HG02840 (cell line): ENCODE measurements at regions not wholly inside any gene's neighbourhood (a gene's known extent, or its start where the extent isn't known, plus 50 kb on each side); places are given as distances from the start of the nearest gene placed in this dataset.

Source experiments
- ATAC-seq: cut with Tn5 transposase; IDR thresholded peaks from one replicate; pipeline ENCODE4 v1.9.1; 2021; ENCODE audit warnings: mild to moderate bottlenecking, moderate library complexity, moderate number of reproducible peaks; ENCODE audit not compliant: unreplicated experiment, low FRiP score

DNA sequence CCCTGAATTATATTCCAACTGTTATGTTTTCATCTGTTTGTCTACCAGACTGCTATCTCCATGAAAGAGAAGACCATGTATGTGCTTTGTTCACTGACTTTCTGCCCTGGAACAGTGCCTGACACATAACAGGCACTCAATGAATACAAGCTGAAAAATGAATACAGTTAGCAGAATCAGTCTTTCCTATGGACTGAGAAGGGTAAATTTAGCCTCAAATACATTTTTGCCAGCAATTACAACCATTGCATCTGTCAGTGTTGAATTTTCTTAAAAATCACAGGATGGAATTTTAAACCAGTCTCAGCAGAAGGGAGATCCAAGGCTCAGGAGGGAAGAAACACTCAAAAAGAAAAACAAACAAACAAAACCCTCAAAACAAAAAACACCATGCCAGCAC lies 1018.1 kb downstream of the XPNPEP1 start:
- ATAC-seq: no peak

DNA sequence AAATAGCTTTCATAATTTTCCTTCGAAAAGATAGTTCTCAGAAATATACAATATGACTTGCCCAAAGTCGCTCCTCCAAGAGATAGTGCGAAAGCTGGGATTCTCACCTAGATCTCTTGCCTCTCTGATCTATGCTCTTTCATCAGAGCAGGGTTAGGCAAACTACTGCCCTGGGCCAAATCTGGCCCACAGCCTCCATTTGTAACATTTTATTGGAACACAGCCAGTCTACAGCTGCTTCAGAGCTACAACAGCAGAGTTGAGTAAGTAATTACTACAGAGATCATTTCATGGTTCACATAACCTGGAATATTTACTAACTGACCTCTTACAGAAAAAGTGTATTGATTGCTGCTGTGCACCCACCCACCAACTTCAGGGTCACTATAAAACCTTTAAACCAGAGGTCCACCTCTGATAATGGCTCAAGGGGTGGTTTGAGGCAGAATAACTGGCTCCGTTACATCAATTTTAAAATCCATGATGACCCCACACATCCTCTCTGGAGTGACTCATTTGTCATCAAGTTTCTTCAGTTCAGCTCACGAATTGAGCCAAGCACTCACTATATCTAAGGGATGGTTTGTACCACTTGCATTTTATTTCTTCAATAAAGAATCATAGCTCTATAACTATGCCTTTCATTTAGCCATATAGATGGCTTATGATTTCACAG lies 1019.0 kb downstream of the XPNPEP1 start:
- ATAC-seq: no peak

DNA sequence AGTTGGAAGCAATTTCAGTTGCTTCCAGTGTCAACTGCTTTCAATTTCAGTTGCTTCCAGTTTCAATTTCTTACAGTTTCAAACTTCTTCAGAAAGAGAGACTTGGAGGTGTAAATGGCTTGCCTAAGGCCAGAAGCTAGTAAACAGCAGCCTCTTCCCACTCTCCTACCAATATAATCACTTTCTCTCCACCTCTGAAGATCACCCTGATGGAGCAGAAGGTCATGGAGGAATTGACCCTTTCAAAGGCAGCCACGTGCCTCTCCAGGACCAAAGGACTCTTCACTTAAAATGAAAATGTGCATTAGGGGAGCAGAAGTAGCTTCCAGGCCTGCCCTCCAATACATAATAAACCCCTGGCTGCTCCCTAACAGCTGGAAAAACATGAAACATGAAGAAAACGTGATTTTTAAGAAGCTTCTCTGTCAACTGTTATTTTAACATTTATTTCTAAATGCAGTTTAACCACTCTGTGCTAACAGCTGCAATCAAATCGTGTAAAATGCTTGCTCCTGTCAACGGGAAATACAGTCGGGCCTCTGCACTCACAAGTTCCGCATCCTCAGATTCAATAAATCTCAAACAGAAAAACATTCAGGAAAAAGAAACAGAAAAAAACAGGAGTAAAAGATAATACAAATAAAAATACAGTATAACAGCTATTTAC lies 1020.6 kb downstream of the XPNPEP1 start:
- no peak for ATAC-seq

DNA sequence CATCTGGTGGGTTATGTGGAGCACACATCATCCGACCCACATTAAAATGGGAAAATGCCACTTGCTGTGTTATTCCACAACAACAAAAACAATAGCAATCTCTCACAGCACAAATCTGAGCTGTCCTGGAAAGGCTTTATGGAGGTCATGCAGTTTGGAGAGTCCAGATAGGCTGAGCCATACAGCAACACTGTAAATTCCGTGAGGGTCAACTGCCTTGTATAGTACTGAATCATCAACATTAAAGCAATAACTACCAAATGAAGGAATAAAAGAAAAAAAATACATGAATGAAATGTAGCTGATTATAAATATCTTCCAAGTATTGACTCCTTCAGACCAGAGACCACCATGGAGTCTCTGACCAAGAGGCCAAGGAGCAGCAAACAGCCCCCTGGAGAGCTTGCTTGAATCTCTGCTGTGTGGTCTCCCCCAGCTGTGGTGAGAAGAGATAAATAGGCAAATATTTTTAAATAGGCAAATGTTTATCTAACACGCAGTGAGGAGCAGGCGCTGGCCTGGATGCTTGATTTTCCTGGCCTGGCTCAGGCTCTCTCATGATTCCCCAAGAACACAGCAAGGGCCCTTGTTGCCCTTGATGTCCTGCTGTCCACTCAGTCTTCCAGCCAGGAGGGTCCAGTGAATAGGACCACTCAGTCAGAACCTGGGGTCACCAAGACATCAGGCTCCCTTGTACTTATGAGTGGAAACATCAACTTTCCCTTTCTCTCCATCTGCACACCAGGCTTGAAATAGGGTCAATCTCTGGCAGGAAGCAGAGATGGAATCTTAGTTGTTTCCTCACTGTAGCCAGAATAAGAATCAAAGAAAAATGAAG lies 1021.3 kb downstream of the XPNPEP1 start:
- ATAC-seq: no peak

DNA sequence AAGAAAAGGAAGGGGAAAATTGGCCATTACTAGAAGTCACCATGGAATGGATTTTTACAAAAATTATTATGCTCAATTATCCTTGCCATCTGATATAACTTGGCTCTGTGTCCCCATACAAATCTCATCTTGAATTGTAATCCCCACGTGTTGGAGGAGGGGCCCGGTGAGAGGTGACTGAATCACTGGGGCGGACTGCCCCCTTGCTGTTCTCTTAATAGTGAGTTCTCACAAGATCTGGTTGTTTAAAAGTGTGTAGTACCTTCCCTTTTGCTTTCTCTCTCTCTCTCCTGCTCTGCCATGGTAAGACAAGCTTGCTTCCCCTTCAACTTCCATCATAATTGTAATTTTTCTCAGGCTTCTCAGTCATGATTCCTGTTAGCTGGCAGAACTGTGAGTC lies 1023.6 kb downstream of the XPNPEP1 start:
- no peak for ATAC-seq

DNA sequence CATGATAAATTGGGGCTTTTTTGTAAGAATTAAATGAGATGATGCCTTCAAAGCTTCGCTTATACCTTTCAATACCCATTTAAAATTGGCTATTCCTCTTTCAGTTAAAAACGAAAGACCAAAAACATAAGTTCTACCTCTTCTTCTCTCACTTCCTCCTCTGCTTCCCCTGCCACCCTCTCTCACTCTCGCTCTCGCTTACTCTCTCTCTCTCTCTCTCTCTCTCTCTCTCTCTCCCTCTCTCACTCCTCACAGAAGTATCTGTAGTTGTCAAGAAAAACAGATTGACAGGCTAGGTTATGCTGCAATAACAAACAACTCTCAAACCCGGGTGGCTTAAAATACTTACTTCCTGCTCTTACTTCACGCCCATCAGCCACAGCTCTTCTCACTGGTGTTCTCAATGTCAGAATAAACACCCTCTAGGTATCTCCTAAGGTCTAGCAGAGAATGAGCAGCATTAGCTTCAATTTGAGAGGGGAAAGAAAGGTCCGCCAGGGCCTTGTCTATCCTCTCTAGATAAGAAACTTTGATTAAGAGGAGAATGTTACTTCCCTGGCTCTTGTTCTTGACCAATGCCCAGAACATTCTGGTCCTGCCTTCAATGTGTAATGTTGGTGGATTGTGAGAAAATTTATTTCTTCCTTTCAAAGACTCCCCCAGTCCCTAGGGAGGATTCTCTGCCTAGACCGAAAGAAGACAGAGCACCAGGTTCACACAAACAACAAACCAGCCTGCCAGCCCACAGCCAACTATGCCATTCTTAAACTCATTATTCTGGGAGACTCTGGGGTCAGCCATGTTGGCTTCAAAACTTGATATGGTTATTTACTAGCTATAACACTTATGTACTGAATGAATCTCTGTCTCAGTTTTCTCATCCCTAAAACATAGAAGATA lies 1028.7 kb downstream of the XPNPEP1 start:
- peak; percentile 74 for ATAC-seq

DNA sequence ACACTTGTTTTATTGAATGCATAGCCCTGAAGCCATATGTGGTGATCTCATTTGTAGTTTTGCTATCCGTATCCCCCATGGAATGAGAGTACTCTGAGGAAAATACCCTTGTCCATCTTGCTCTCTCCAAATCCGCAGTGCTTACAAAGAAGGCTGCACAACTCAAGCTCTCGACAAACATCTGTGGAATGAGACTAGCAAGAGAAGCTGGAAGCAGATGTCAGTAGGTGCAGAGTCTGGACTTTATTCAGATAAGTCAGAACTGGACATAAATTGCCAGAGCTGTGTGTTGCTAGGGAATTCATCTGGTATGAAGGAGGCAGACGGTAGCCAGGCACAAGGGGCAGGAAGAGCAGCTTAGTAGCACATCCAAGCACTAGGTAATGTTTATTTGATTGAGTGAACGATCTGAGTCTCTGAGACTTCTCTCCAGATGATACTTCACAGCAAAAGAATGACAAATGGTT lies 1046.2 kb downstream of the XPNPEP1 start:
- no peak for ATAC-seq

DNA sequence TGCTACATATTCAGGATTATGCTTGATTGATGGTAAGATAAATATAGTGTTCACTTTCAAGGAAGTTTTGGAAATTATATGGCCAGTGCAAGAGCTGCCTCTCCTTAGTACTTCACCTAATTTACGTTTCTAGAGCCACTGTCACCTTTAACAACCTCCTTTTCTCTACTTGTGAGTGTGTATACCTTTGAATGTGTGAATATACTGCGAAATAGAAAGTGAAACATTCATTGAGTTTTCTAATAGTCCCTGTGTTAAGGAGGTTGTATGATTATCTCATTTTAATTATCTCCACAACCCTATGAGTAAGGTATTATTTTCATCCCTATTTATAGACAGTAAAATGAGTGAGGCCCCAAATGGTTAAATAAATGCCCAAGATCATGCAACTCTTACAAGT lies 1050.5 kb downstream of the XPNPEP1 start:
- ATAC-seq: no peak

DNA sequence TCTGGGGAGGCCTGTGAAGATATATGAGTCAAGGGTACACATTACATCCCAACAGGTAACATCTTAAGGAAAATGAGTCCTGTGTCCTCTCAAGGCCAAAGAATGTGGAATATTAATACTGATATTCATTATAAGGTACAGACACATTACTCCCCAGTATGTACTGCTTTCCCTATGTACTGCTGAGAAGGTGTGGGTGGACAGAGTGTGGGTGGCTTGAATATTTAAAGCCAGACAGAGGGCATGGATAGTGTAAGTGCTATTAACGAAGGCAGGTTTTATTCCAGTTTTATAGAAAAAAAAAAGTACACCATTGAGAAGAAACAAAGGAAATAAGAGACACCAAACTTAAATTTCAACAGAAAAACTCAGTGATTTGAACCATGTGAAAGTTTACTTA lies 1054.4 kb downstream of the XPNPEP1 start:
- ATAC-seq: no peak

DNA sequence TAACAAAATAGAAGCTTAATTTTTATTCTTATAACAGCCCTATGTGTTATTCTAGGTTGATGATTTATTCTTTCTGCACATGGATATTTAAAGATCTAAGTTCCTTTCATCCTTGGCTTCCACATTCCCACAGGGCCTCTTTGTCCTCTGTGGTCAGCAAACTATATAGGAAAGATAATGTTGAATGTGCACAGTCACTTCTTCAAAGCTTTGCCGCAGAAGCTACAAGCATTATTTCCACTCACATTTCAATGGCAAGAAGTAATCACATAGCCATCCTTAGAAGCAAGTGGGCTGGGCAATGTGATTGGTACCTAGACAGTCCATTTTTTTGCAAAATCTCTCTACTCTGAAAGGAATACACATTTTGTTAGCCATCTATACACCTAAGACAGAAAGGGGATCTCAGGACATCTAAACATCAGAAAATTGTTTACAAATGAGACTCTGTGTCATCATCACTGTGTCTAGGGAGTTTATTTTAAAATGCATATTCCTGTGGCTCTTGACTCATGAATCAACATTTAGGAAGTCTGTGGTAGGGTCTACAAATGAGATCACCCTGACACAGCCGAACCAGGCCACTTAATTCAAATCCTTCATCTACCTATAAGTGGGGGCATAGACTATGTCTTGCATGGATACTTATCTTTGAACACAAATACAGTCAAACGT lies 1060.5 kb downstream of the XPNPEP1 start:
- no peak for ATAC-seq

DNA sequence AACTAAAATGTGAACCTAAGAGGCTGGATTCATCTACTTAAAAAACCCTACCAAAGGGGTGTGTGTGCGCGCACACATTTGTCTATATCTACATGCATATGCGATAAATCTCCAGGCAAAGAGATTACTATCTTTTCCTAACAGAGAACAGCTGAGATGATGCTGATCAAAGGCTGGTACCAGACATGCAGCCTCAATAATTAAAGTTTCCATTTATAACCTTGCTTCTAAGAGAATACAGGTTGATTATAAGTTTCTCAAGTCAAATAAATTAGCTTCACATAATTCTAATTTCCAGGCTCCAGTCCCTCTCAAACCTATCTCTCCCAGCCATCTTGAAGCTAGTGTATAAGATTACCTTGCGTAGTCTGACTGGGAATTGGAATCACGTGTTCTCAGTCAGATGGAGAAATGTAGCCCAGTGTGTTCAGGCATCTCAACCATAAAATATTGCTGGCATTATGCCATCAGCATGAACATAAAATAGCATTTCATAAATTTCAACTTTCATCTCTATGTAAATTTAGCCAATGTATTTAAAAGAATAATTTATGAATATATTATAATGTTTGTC lies 1062.0 kb downstream of the XPNPEP1 start:
- ATAC-seq: no peak

DNA sequence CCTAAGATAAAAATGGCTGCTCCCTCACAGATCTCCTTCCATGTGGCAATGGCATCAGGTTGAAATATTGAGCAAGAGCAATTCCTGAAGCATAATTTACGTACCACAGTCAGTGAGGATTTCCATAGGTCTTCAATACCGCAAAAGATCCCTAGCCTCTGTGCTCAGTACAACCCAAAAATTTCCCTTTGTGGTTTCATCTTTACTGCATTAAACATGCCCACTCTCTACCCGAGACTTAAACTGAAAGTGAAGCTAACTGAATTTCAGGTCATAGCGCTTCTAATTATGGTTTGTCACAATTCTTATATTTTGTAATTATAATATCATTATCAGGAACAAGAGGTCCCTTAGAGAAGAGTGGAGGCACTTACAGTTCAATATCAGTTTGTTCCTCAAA lies 1071.1 kb downstream of the XPNPEP1 start:
- ATAC-seq: peak; percentile 79

DNA sequence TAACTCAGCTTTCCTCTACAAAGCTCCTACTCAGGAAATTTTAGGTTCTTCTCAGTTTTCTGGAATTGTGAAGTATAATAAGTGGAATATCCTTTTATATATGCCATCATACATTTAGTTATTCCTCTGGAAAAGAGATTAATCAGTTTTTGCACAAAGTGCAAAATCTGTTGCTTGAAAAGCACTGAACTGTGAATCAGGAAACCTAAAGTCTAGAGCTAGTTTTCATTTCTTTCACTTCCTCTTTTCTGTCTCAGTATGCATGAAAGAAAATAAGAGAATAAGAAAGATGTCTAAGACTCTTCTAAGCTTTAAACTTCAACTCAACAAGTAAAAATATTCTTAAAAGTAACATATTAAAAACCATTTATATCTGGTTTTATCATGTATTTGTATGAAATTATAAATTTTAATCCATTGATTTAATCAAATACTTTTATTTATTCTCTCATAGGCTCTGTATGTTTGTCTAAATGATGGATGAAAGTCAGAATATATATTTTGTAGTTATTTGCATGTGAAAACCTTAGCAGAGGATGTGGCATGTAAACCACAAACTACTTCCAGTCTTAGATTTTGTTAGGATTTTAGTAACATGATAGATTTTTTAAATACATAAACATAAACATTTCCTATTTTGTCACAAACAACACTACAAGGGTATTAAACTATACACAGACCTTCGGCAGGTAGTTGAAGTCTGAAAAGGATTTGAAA lies 1073.0 kb downstream of the XPNPEP1 start:
- ATAC-seq: peak; percentile 87

DNA sequence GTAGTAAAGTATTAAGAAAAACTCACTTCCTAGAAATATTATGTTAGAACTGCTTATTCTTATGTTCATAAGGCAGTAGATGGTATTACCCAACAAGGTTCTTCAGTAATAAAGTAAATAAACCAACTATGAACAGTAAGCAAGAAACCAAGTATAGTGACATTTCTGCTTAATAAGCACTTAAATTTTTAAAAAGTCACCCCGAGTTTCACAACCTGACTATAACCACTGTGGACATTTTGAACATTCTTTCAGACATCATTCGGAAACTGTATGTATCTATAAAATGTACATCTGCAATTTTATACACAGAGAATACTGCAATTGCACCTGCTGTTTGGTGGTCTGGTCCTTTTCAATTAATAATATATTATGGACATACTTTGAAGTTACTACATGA lies 1073.6 kb downstream of the XPNPEP1 start:
- peak; percentile 13 for ATAC-seq

DNA sequence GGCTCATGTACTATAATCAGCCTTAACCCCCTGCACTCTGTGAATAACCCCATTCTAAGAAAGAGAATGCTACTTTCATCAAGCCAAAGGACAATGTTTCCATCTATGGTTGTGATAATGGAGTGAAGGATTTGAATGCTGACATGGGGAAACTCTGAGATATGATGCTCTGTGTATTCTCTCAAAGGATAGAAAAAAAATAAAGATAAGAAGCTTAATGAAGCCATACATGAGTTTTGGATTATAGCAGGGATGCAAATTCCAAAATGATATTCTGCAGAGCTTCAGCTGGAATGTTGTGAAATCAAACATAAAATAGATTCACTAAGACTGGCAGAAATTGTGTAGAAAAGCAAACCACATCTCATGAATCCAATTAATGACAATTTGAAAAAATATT lies 1074.1 kb downstream of the XPNPEP1 start:
- no peak for ATAC-seq

DNA sequence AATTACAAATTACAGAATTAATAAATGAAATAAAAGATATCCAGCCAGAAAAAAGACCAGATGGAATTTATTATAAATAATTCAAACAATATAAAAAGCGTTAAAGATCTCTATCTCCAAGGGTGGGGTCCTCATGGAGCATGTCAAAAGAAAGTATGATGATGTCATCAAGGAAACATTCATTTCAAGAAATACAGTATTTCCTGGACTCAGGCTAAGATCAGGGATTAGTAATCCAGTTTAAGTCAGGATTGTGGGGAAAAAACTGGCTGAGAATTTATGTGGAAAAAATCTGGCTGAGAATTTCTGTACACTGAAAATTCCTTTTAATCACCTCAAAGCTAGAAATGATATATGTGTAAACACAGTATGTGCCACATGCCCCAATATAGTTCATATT lies 1075.3 kb downstream of the XPNPEP1 start:
- ATAC-seq: no peak

DNA sequence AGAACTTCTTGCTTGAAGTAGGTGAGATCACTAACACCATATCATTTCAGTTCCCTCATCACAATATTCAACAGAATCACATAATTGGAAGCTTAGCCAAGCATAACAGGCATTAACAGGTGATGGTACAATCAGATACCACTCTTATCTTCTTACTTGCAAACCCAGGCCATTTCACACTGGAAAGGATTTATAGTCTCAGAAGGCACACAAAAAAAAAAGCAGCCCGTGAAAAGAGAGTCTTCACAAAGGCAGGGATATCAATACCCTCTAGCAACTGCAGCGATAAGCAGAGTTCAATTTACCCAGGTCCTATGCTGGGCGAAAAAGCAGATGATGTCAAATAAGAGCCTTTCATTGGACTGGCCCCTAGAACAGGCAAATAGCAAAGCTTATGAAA lies 1082.4 kb downstream of the XPNPEP1 start:
- no peak for ATAC-seq

DNA sequence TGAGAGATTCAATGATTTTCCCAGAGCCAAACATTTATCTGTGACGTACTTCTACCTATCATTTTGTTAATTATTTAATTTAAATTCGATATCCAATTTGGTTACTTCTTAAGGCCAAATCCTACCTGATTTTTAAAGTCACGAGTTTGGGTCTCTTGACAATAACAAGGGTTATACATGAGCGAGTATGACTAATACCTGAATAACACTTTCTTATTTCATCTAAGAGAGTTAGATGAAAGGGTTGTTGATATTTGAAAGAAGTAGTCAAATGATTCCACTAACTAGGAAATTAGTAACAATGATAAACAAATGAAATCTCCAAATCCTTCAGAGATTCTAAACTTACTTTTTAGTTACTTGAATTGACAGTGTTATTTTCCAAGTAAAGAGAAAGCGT lies 1086.9 kb downstream of the XPNPEP1 start:
- ATAC-seq: no peak

DNA sequence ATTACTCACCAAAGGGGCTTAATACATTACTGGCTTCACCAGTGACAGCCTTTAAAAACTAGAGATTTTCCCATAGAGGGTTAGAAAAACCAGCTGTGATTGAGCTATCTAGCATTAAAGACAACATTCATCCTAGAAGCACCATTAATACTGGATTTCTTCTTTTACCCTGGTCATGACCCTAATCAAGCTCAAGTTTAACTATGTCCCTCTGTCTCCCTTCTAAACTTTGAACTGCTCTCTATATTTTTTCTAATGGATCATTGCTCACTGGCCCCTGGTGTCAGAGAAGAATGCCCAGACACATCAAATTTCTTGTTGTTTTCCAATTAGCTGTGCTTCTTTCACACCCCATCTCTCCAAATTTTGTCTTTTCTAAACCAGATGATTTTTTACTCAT lies 1101.3 kb downstream of the XPNPEP1 start:
- no peak for ATAC-seq
